ENCODE measurements at regions not wholly inside any gene's neighbourhood (a gene's known extent, or its start where the extent isn't known, plus 50 kb on each side); places are given as distances from the start of the nearest gene placed in this dataset.

DNA sequence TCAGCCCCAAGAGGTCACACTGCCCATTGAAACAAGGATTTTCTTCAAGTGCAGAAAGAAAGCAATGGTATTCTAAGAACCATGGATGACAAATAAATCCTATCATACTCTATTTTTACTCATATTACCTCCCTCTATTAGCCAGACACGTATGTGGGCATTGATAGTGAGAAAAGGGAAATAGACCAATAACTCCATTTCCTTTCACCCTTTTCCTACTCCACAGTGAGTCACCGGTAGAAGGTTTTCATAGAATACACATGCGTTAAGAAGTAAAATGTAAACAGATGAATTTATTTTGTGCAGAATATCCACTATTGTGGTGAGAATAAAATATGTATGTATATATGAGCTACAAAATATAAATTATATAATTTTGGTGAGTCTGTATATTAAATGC lies 568.9 kb upstream of the ADGRL4 start:
- Histone ChIP-seq H3K9me3 (no peaks in the 10 kb centered on the region), H3K27me3 (no peaks in the 10 kb centered on the region), H3K4me1 (no peaks in the 10 kb centered on the region), H3K27ac (no peak overlapping the region), H3K36me3 (ENCODE audit: low read depth, missing control alignments) (no peaks in the 10 kb centered on the region), H3K4me3 (no peak overlapping the region)
- TF ChIP-seq, protein P1, sequence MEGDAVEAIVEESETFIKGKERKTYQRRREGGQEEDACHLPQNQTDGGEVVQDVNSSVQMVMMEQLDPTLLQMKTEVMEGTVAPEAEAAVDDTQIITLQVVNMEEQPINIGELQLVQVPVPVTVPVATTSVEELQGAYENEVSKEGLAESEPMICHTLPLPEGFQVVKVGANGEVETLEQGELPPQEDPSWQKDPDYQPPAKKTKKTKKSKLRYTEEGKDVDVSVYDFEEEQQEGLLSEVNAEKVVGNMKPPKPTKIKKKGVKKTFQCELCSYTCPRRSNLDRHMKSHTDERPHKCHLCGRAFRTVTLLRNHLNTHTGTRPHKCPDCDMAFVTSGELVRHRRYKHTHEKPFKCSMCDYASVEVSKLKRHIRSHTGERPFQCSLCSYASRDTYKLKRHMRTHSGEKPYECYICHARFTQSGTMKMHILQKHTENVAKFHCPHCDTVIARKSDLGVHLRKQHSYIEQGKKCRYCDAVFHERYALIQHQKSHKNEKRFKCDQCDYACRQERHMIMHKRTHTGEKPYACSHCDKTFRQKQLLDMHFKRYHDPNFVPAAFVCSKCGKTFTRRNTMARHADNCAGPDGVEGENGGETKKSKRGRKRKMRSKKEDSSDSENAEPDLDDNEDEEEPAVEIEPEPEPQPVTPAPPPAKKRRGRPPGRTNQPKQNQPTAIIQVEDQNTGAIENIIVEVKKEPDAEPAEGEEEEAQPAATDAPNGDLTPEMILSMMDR (IDR thresholded peaks at IDR 0.05), result no peak
- no peak for TF ChIP-seq POLR2A (IDR thresholded peaks at IDR 0.05)
- WGBS, 2 donors, result 58 to 78% methylated on average over 3 of the region's 3 CpGs
- no peak for DNase-seq
- intact Hi-C loops (cut with DNase I; ENCODE audit: low total_unique reads), result no loop called here

DNA sequence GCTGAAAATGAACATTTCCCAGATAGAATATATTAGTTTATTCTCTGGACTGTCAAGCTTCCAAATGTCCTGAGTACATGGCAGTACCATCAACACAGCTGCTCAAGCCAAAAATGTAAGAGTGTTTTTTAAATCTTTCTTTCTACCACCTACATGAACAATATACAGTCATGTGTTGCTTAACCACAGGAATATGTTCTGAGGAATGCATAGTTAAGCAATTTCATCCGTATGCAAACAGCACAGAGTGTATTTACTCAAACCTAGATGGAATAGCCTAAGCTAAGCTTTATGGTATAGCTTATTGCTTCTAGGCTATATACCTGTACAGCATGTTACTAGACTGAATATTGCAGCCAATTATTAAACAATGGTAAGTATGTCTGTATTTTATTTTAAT lies 561.9 kb upstream of the ADGRL4 start:
- H3K27ac ChIP-seq, result no peak overlapping the region
- no peak overlapping the region for H3K4me3 ChIP-seq
- TF ChIP-seq POLR2A (IDR thresholded peaks at IDR 0.05), result no peak
- TF ChIP-seq, protein P1 (IDR thresholded peaks at IDR 0.05), result no peak
- no peak for DNase-seq
- no peaks in the 10 kb centered on the region for H3K36me3 ChIP-seq (ENCODE audit: low read depth, missing control alignments)
- no peaks in the 10 kb centered on the region for H3K4me1 ChIP-seq
- H3K9me3 ChIP-seq, result no peaks in the 10 kb centered on the region
- intact Hi-C loops (cut with DNase I; ENCODE audit: low total_unique reads), result no loop called here
- H3K27me3 ChIP-seq, result no peaks in the 10 kb centered on the region
- 76 to 82% methylated on average over 1 of the region's 1 CpG for WGBS, 2 donors

DNA sequence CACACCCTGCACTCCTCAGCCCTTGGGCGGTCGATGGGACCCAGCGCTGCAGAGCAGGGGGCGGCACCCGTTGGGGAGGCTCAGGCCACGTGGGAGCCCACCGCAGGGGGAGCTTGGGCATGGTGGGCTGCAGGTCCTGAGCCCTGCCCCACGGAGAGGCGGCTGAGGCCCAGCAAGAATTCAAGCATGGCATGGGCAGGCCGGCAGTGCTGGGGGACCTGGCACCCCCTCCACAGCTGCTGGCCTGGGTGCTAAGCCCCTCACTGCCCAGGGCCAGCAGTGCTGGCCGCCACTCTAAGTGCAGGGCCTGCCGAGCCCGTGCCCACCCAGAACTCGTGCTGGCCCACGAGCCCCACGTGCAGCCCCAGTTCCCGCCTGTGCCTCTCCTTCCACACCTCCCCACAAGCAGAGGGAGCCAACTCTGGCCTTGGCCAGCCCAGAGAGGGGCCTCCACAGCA lies 555.0 kb upstream of the ADGRL4 start:
- 89 to 91% methylated on average over 8 to 16 of the region's 17 CpGs for WGBS, 2 donors
- intact Hi-C loops (cut with DNase I; ENCODE audit: low total_unique reads), result no loop called here
- no peaks in the 10 kb centered on the region for H3K36me3 ChIP-seq (ENCODE audit: low read depth, missing control alignments)
- H3K4me1 ChIP-seq, result no peaks in the 10 kb centered on the region
- no peaks in the 10 kb centered on the region for H3K27me3 ChIP-seq
- H3K9me3 ChIP-seq, result no peaks in the 10 kb centered on the region
- H3K27ac ChIP-seq, result no peak overlapping the region
- H3K4me3 ChIP-seq, result no peak overlapping the region
- TF ChIP-seq POLR2A (IDR thresholded peaks at IDR 0.05), result no peak
- TF ChIP-seq, protein P1 (IDR thresholded peaks at IDR 0.05), result no peak
- DNase-seq, result no peak

DNA sequence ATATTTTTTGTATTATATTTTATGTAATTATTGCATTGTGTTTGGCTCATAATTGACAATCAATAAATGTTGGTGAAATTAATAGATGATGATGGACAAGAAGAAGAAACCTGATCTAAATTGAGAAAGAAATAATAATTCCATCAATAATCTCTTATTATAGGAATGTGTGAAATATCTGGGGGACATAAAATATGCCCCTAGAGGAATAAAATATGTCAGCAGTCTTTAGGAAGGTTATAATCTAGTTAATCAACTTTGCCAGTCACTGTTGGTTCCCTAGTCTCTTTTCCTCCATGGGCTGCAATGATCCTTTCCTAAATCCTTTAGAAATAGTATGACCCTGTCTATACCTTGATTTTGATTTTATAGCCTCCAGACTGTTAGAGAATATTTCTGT lies 549.7 kb upstream of the ADGRL4 start:
- H3K36me3 ChIP-seq (ENCODE audit: low read depth, missing control alignments), result no peaks in the 10 kb centered on the region
- no peak for TF ChIP-seq POLR2A (IDR thresholded peaks at IDR 0.05)
- TF ChIP-seq, protein P1 (IDR thresholded peaks at IDR 0.05), result peak in 1 of 3 experiments; percentile 15
- no peak overlapping the region for H3K27ac ChIP-seq
- no peak overlapping the region for H3K4me3 ChIP-seq
- H3K27me3 ChIP-seq, result no peaks in the 10 kb centered on the region
- DNase-seq, result no peak
- intact Hi-C loops (cut with DNase I; ENCODE audit: low total_unique reads), result no loop called here
- H3K4me1 ChIP-seq, result no peaks in the 10 kb centered on the region
- no peaks in the 10 kb centered on the region for H3K9me3 ChIP-seq

DNA sequence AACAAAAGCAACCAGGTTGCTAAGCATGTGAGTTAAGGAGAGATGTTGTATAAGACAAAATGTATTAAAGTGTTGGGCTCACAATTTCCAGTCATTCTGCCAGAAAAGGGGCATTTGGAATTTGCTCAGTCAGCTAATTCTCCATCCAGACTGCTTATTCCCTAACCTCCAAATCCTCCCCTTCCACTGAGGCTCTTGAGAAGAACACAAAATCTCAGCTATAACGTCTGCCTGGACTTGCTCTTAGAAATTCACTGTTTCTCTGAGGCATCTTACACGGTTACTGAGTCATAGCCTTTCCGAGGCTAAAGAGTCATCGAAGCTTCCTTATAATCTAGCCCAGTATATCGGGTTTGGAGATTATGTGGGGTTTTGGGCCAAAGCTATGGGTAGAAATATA lies 548.2 kb upstream of the ADGRL4 start:
- Histone ChIP-seq H3K4me1 (no peaks in the 10 kb centered on the region), H3K27me3 (no peaks in the 10 kb centered on the region), H3K27ac (no peak overlapping the region), H3K36me3 (ENCODE audit: low read depth, missing control alignments) (no peaks in the 10 kb centered on the region), H3K4me3 (no peak overlapping the region), H3K9me3 (no peaks in the 10 kb centered on the region)
- TF ChIP-seq POLR2A (IDR thresholded peaks at IDR 0.05), result no peak
- TF ChIP-seq, protein P1 (IDR thresholded peaks at IDR 0.05), result no peak
- WGBS, 2 donors, result 73 to 92% methylated on average over 5 of the region's 5 CpGs
- no peak for DNase-seq
- intact Hi-C loops (cut with DNase I; ENCODE audit: low total_unique reads), result no loop called here
